ENCODE measurements at regions not wholly inside any gene's neighbourhood (a gene's known extent, or its start where the extent isn't known, plus 50 kb on each side); places are given as distances from the start of the nearest gene placed in this dataset.

DNA sequence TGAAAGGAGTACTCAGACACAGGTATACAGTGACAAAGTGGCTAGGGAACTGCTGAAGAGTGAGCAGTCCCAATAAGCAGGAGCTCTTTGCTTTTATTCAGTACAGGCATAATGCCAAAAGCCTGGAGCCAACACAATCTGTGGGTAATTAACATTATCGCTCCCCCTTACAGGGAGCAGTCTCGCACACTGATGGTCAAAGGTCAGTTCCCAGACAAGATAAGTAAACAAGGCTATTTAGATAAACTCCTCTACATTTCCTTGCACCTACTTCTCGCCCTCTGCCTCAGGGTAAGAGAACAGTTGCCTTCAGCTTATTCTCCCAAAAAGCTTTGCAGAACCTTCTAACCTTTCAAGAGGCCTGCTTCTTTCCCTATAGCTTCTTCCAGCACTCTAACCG is 73.9 kb upstream of the TAF9B start:
- TF ChIP-seq CTCF (conservative IDR thresholded peaks at IDR 0.05): no peak

GRCh38 chrX:78199851-78200250 is 60.4 kb upstream of the TAF9B start:
- peak; percentile 58 for TF ChIP-seq CTCF (conservative IDR thresholded peaks at IDR 0.05)
- no peak overlapping the region for H3K27ac ChIP-seq

More for the DNA sequence above, 73.9 kb upstream of the TAF9B start:
- no peak overlapping the region for H3K27ac ChIP-seq

All from VCaP (cell line).